ENCODE measurements at regions not wholly inside any gene's neighbourhood (a gene's known extent, or its start where the extent isn't known, plus 50 kb on each side); places are given as distances from the start of the nearest gene placed in this dataset.

- H3K27me3 ChIP-seq (ENCODE audit: low read depth, low read length), result no peaks in the 10 kb centered on the region
- H3K9ac ChIP-seq (ENCODE audit: low read length), result peak overlapping the region; percentile 88
- H2AFZ ChIP-seq (ENCODE audit: low read depth, low read length), result 0 out of 2 replicates have a peak overlapping the region, but pooled peaks have one; percentile 31
- no peaks in the 10 kb centered on the region for H4K20me1 ChIP-seq (ENCODE audit: insufficient read depth, low read length)
- peaks cover 11% of the 10 kb centered on the region for H3K36me3 ChIP-seq (replicated peaks; ENCODE audit: low read depth, low read length)
- H3K4me3 ChIP-seq (ENCODE audit: low read length), result no peak overlapping the region
- peak overlapping the region; percentile 99 for H3K27ac ChIP-seq (ENCODE audit: low read length)
- TF ChIP-seq CTCF (IDR thresholded peaks at IDR 0.05; ENCODE audit: low read depth, low read length), result no peak
- TF ChIP-seq EZH2phosphoT487 (IDR thresholded peaks at IDR 0.05; ENCODE audit: low read depth), result no peak
- H3K4me1 ChIP-seq (ENCODE audit: low read length), result peaks cover 90% of the 10 kb centered on the region
- H3K79me2 ChIP-seq (ENCODE audit: low read length), result no peaks in the 10 kb centered on the region
- peak overlapping the region; percentile 58; the same call in 1 of the 2 replicates for H3K4me2 ChIP-seq (ENCODE audit: low read length)
- peaks cover 6% of the 10 kb centered on the region for H3K9me3 ChIP-seq (ENCODE audit: insufficient read depth, low read length)
These were observed 186.7 kb downstream of the C1orf94 start for GRCh38 chr1:34363447-34363846.

- Histone ChIP-seq H3K9ac (ENCODE audit: low read length) (peak overlapping the region; percentile 88; the same call in 1 of the 2 replicates), H3K36me3 (replicated peaks; ENCODE audit: low read depth, low read length) (peaks cover 11% of the 10 kb centered on the region), H3K79me2 (ENCODE audit: low read length) (no peaks in the 10 kb centered on the region), H3K9me3 (ENCODE audit: insufficient read depth, low read length) (peaks cover 6% of the 10 kb centered on the region), H3K27me3 (ENCODE audit: low read depth, low read length) (no peaks in the 10 kb centered on the region), H3K27ac (ENCODE audit: low read length) (peak overlapping the region; percentile 99), H3K4me1 (ENCODE audit: low read length) (peaks cover 85% of the 10 kb centered on the region), H3K4me3 (ENCODE audit: low read length) (no peak overlapping the region), H3K4me2 (ENCODE audit: low read length) (no peak overlapping the region), H4K20me1 (ENCODE audit: insufficient read depth, low read length) (no peaks in the 10 kb centered on the region), H2AFZ (ENCODE audit: low read depth, low read length) (no peak overlapping the region)
- no peak for TF ChIP-seq CTCF (IDR thresholded peaks at IDR 0.05; ENCODE audit: low read depth, low read length)
- TF ChIP-seq EZH2phosphoT487 (IDR thresholded peaks at IDR 0.05; ENCODE audit: low read depth), result no peak
These were observed 187.2 kb downstream of the C1orf94 start for GRCh38 chr1:34363915-34364314.

GRCh38 chr1:34364376-34364775, 187.7 kb downstream of the C1orf94 start:
- Histone ChIP-seq H3K79me2 (ENCODE audit: low read length) (no peaks in the 10 kb centered on the region), H3K27ac (ENCODE audit: low read length) (no peak overlapping the region; the same call in 1 of the 2 replicates), H3K4me2 (ENCODE audit: low read length) (no peak overlapping the region), H3K9me3 (ENCODE audit: insufficient read depth, low read length) (peaks cover 6% of the 10 kb centered on the region), H3K9ac (ENCODE audit: low read length) (no peak overlapping the region), H3K4me1 (ENCODE audit: low read length) (peaks cover 80% of the 10 kb centered on the region), H3K36me3 (replicated peaks; ENCODE audit: low read depth, low read length) (peaks cover 11% of the 10 kb centered on the region), H3K27me3 (ENCODE audit: low read depth, low read length) (no peaks in the 10 kb centered on the region), H3K4me3 (ENCODE audit: low read length) (no peak overlapping the region), H4K20me1 (ENCODE audit: insufficient read depth, low read length) (no peaks in the 10 kb centered on the region), H2AFZ (ENCODE audit: low read depth, low read length) (no peak overlapping the region)
- TF ChIP-seq CTCF (IDR thresholded peaks at IDR 0.05; ENCODE audit: low read depth, low read length), result no peak
- TF ChIP-seq EZH2phosphoT487 (IDR thresholded peaks at IDR 0.05; ENCODE audit: low read depth), result no peak

- no peak overlapping the region for H3K4me3 ChIP-seq (ENCODE audit: low read length)
- no peaks in the 10 kb centered on the region for H3K79me2 ChIP-seq (ENCODE audit: low read length)
- H3K4me2 ChIP-seq (ENCODE audit: low read length), result no peak overlapping the region
- no peak overlapping the region for H2AFZ ChIP-seq (ENCODE audit: low read depth, low read length)
- peaks cover 71% of the 10 kb centered on the region for H3K4me1 ChIP-seq (ENCODE audit: low read length)
- H3K36me3 ChIP-seq (replicated peaks; ENCODE audit: low read depth, low read length), result peaks cover 11% of the 10 kb centered on the region
- H3K27me3 ChIP-seq (ENCODE audit: low read depth, low read length), result no peaks in the 10 kb centered on the region
- H3K9me3 ChIP-seq (ENCODE audit: insufficient read depth, low read length), result peaks cover 6% of the 10 kb centered on the region
- no peak overlapping the region for H3K9ac ChIP-seq (ENCODE audit: low read length)
- H4K20me1 ChIP-seq (ENCODE audit: insufficient read depth, low read length), result no peaks in the 10 kb centered on the region
- no peak overlapping the region for H3K27ac ChIP-seq (ENCODE audit: low read length)
- no peak for TF ChIP-seq CTCF (IDR thresholded peaks at IDR 0.05; ENCODE audit: low read depth, low read length)
These were observed 188.6 kb downstream of the C1orf94 start for GRCh38 chr1:34365295-34365694.

All from OCI-LY3 (cell line).